ENCODE measurements at regions not wholly inside any gene's neighbourhood (a gene's known extent, or its start where the extent isn't known, plus 50 kb on each side); places are given as distances from the start of the nearest gene placed in this dataset.

GRCh38 chr9:14533867-14534640, 159.2 kb downstream of the ZDHHC21 start:
- TF ChIP-seq CTCF (IDR thresholded peaks at IDR 0.05 in 4 of 5, conservative IDR thresholded peaks at IDR 0.05 in 1 of 5): no peak
- TF ChIP-seq POLR2A (IDR thresholded peaks at IDR 0.05): no peak

Data from gastrocnemius medialis (tissue), 4 donors.